ENCODE measurements at regions not wholly inside any gene's neighbourhood (a gene's known extent, or its start where the extent isn't known, plus 50 kb on each side); places are given as distances from the start of the nearest gene placed in this dataset.

DNA sequence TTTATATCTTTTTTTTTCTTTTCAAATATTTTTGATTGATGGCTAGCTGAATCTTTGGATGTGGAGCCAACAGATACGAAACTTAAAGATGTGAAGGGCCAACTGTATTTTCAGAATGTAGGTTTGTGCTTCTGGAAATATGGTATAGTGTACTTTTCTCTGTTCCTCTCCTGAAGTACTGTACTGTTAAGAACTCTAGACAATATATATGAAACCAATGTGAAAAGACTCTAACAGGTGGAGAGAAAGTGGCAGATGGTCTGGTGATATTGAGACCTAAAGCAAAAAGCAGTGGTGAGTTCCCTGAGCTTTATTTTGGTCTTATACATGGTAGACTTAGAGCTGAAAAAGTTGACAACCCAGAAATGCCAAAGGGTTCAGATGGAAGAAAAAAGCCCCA, 185.0 kb upstream of the GRIN3A start:
- TF ChIP-seq POLR2AphosphoS5 (IDR thresholded peaks at IDR 0.05) (no peak), EZH2 (IDR thresholded peaks at IDR 0.05; ENCODE audit: borderline replicate concordance, insufficient read depth, low read length, poor library complexity, severe bottlenecking) (no peak), RAD21 (conservative IDR thresholded peaks at IDR 0.05) (no peak), TAF1 (IDR thresholded peaks at IDR 0.05; ENCODE audit: low read depth) (no peak), SMC3 (conservative IDR thresholded peaks at IDR 0.05; ENCODE audit: poor library complexity) (no peak), EP300 (conservative IDR thresholded peaks at IDR 0.05; ENCODE audit: poor library complexity, severe bottlenecking) (no peak)
- TF ChIP-seq, protein P1, sequence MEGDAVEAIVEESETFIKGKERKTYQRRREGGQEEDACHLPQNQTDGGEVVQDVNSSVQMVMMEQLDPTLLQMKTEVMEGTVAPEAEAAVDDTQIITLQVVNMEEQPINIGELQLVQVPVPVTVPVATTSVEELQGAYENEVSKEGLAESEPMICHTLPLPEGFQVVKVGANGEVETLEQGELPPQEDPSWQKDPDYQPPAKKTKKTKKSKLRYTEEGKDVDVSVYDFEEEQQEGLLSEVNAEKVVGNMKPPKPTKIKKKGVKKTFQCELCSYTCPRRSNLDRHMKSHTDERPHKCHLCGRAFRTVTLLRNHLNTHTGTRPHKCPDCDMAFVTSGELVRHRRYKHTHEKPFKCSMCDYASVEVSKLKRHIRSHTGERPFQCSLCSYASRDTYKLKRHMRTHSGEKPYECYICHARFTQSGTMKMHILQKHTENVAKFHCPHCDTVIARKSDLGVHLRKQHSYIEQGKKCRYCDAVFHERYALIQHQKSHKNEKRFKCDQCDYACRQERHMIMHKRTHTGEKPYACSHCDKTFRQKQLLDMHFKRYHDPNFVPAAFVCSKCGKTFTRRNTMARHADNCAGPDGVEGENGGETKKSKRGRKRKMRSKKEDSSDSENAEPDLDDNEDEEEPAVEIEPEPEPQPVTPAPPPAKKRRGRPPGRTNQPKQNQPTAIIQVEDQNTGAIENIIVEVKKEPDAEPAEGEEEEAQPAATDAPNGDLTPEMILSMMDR (IDR thresholded peaks at IDR 0.05; ENCODE audit: poor library complexity, severe bottlenecking), result no peak
- TF ChIP-seq, protein P2, sequence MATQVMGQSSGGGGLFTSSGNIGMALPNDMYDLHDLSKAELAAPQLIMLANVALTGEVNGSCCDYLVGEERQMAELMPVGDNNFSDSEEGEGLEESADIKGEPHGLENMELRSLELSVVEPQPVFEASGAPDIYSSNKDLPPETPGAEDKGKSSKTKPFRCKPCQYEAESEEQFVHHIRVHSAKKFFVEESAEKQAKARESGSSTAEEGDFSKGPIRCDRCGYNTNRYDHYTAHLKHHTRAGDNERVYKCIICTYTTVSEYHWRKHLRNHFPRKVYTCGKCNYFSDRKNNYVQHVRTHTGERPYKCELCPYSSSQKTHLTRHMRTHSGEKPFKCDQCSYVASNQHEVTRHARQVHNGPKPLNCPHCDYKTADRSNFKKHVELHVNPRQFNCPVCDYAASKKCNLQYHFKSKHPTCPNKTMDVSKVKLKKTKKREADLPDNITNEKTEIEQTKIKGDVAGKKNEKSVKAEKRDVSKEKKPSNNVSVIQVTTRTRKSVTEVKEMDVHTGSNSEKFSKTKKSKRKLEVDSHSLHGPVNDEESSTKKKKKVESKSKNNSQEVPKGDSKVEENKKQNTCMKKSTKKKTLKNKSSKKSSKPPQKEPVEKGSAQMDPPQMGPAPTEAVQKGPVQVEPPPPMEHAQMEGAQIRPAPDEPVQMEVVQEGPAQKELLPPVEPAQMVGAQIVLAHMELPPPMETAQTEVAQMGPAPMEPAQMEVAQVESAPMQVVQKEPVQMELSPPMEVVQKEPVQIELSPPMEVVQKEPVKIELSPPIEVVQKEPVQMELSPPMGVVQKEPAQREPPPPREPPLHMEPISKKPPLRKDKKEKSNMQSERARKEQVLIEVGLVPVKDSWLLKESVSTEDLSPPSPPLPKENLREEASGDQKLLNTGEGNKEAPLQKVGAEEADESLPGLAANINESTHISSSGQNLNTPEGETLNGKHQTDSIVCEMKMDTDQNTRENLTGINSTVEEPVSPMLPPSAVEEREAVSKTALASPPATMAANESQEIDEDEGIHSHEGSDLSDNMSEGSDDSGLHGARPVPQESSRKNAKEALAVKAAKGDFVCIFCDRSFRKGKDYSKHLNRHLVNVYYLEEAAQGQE (IDR thresholded peaks at IDR 0.05; ENCODE audit: borderline replicate concordance), result no peak

Data from neural cell (in vitro differentiated cells).